H9 (cell line): ENCODE measurements at regions not wholly inside any gene's neighbourhood (a gene's known extent, or its start where the extent isn't known, plus 50 kb on each side); places are given as distances from the start of the nearest gene placed in this dataset.
"Not testable (repeated sequence)": the region's sequence is repeated elsewhere in the genome, so short reads cannot be mapped to it uniquely, and the experiment has no call there.

ENCODE experiments used
- DNase-seq: peaks from one replicate; pipeline ENCODE4 v3.0.0-alpha.2; 2017
- H2AFZ ChIP-seq: one replicate; pipeline ENCODE4 v1.6.1; 2013; ENCODE audit warnings: mild to moderate bottlenecking, low read length, control low read depth, moderate library complexity
- H2AK5ac ChIP-seq: 2 replicates; pipeline ENCODE4 v1.6.1; 2013; ENCODE audit warnings: low read length, control low read depth, mixed read lengths; ENCODE audit not compliant: insufficient read length
- H2BK120ac ChIP-seq: one replicate; pipeline ENCODE4 v1.6.1; 2013; ENCODE audit warnings: low read depth, mild to moderate bottlenecking, low read length, control low read depth, inconsistent platforms; ENCODE audit not compliant: poor library complexity, severe bottlenecking
- H2BK12ac ChIP-seq: 2 replicates; pipeline ENCODE4 v1.6.1; 2013; ENCODE audit warnings: low read length, control low read depth, mixed read lengths, low read depth; ENCODE audit not compliant: insufficient read length
- H2BK15ac ChIP-seq: 2 replicates; pipeline ENCODE4 v1.6.1; 2013; ENCODE audit warnings: low read depth, low read length, control low read depth
- H2BK20ac ChIP-seq: one replicate; pipeline ENCODE4 v1.6.1; 2013; ENCODE audit warnings: low read depth, mild to moderate bottlenecking, low read length, control low read depth, inconsistent platforms; ENCODE audit not compliant: poor library complexity, severe bottlenecking
- H2BK5ac ChIP-seq: 2 replicates; pipeline ENCODE4 v1.6.1; 2013; ENCODE audit warnings: low read length, control low read depth, mixed read lengths; ENCODE audit not compliant: insufficient read length
- H3K14ac ChIP-seq: 2 replicates; pipeline ENCODE4 v1.6.1; 2013; ENCODE audit warnings: low read length, control low read depth; ENCODE audit not compliant: insufficient read depth
- H3K18ac ChIP-seq: 2 replicates; pipeline ENCODE4 v1.6.1; 2013; ENCODE audit warnings: low read depth, mild to moderate bottlenecking, mixed read lengths, low read length, control low read depth; ENCODE audit not compliant: insufficient read length
- H3K23ac ChIP-seq: 2 replicates; pipeline ENCODE4 v1.6.1; 2013; ENCODE audit warnings: low read length, control low read depth, mixed read lengths, low read depth; ENCODE audit not compliant: insufficient read length
- H3K23me2 ChIP-seq: 2 replicates; pipeline ENCODE4 v1.6.1; 2013; ENCODE audit warnings: low read depth, mild to moderate bottlenecking, mixed read lengths, low read length, control low read depth; ENCODE audit not compliant: insufficient read length, poor library complexity, severe bottlenecking
- H3K27ac ChIP-seq: 2 replicates; pipeline ENCODE4 v1.5.1; 2013; ENCODE audit warnings: low read length, control low read depth, mixed read lengths, low read depth; ENCODE audit not compliant: insufficient read length
- H3K27me3 ChIP-seq: 2 replicates; pipeline ENCODE4 v1.6.1; 2013; ENCODE audit warnings: low read length, control low read depth, inconsistent platforms; ENCODE audit not compliant: insufficient read depth
- H3K4ac ChIP-seq: 2 replicates; pipeline ENCODE4 v1.6.1; 2013; ENCODE audit warnings: low read depth, mild to moderate bottlenecking, control low read depth, inconsistent platforms, low read length, moderate library complexity
- H3K4me1 ChIP-seq: 2 replicates; pipeline ENCODE4 v1.6.1; 2013; ENCODE audit warnings: low read length, control low read depth, inconsistent platforms; ENCODE audit not compliant: insufficient read depth
- H3K4me2 ChIP-seq: 2 replicates; pipeline ENCODE4 v1.6.1; 2013; ENCODE audit warnings: low read length, control low read depth, mixed read lengths; ENCODE audit not compliant: insufficient read length, insufficient read depth
- H3K56ac ChIP-seq: 2 replicates; pipeline ENCODE4 v1.6.1; 2013; ENCODE audit warnings: low read depth, mild to moderate bottlenecking, mixed read lengths, low read length, control low read depth; ENCODE audit not compliant: insufficient read length
- H3K79me1 ChIP-seq: 2 replicates; pipeline ENCODE4 v1.6.1; 2013; ENCODE audit warnings: low read depth, mild to moderate bottlenecking, moderate library complexity, low read length, control low read depth, inconsistent platforms; ENCODE audit not compliant: insufficient read depth, poor library complexity, severe bottlenecking
- H3K79me2 ChIP-seq: 2 replicates; pipeline ENCODE4 v1.6.1; 2013; ENCODE audit warnings: low read length, control low read depth, inconsistent platforms; ENCODE audit not compliant: insufficient read depth
- H3K9ac ChIP-seq: 2 replicates; pipeline ENCODE4 v1.6.1; 2013; ENCODE audit warnings: low read length, control low read depth, mixed read lengths; ENCODE audit not compliant: insufficient read length; ENCODE audit errors: extremely low read depth
- H3K9me3 ChIP-seq: one replicate; pipeline ENCODE4 v1.6.1; 2013; ENCODE audit warnings: low read depth, low read length, inconsistent platforms; ENCODE audit not compliant: control insufficient read depth
- H3T11ph ChIP-seq: one replicate; pipeline ENCODE4 v1.6.1; 2013; ENCODE audit warnings: mild to moderate bottlenecking, low read length, control low read depth, inconsistent platforms
- H4K20me1 ChIP-seq: one replicate; pipeline ENCODE4 v1.6.1; 2013; ENCODE audit not compliant: control insufficient read depth, insufficient read length, insufficient read depth
- H4K5ac ChIP-seq: 2 replicates; pipeline ENCODE4 v1.6.1; 2013; ENCODE audit warnings: low read depth, mild to moderate bottlenecking, mixed read lengths, low read length, control low read depth; ENCODE audit not compliant: insufficient read length
- H4K8ac ChIP-seq: replicated peaks from 2 replicates; pipeline ENCODE4 v1.6.1; 2013; ENCODE audit warnings: low read length, control low read depth, mixed read lengths, low read depth; ENCODE audit not compliant: insufficient read length
- H4K91ac ChIP-seq: 2 replicates; pipeline ENCODE4 v1.6.1; 2013; ENCODE audit warnings: low read depth, mild to moderate bottlenecking, moderate library complexity, mixed read lengths, low read length, control low read depth; ENCODE audit not compliant: insufficient read length
- H3K27ac Mint-ChIP-seq, 3 experiments: 2 replicates in 2 of 3; 3 replicates in 1 of 3; pipeline ENCODE4 v1.8.0; 2020 to 2021; ENCODE audit warnings: mixed read lengths in 3 of 3, mild to moderate bottlenecking in 1 of 3, moderate library complexity in 1 of 3
- H3K27me3 Mint-ChIP-seq: 2 replicates; pipeline ENCODE4 v1.8.0; 2021; ENCODE audit warnings: low read depth, mild to moderate bottlenecking, moderate library complexity, mixed read lengths
- H3K36me3 Mint-ChIP-seq, 3 experiments: 2 replicates in 2 of 3; 3 replicates in 1 of 3; pipeline ENCODE4 v1.8.0; 2020 to 2021; ENCODE audit warnings: low read depth in 3 of 3, mixed read lengths in 3 of 3; ENCODE audit not compliant: insufficient read depth in 1 of 3
- H3K4me1 Mint-ChIP-seq, 2 experiments: 2 replicates each; pipeline ENCODE4 v1.8.0; 2020; ENCODE audit warnings: mixed read lengths in 2 of 2
- H3K4me3 Mint-ChIP-seq, 2 experiments: 2 replicates in 1 of 2; 3 replicates in 1 of 2; pipeline ENCODE4 v1.8.0; 2020 to 2021; ENCODE audit warnings: mild to moderate bottlenecking in 2 of 2, mixed read lengths in 2 of 2, moderate library complexity in 1 of 2
- H3K9me3 Mint-ChIP-seq, 2 experiments: 2 replicates in 1 of 2; 3 replicates in 1 of 2; pipeline ENCODE4 v1.8.0; 2020; ENCODE audit warnings: mild to moderate bottlenecking in 2 of 2, mixed read lengths in 2 of 2, moderate library complexity in 1 of 2
- CTCF ChIP-seq: fragments of 200-600 bp; sonication (generic); conservative IDR thresholded peaks from 3 replicates; pipeline ENCODE4 v1.8.0; 2021; ENCODE audit warnings: antibody characterized with exemption, mild to moderate bottlenecking
- WGBS: extraction: QIAGEN DNeasy Blood & Tissue Kit; methylation state at CpG from one replicate; pipeline ENCODE4 v1.1.7; 2013; ENCODE audit warnings: missing lambda C conversion rate, low lambda C conversion rate, mixed read lengths; ENCODE audit not compliant: insufficient read length; ENCODE audit errors: extremely low coverage; 5-methylcytosine and 5-hydroxymethylcytosine counted together

DNA sequence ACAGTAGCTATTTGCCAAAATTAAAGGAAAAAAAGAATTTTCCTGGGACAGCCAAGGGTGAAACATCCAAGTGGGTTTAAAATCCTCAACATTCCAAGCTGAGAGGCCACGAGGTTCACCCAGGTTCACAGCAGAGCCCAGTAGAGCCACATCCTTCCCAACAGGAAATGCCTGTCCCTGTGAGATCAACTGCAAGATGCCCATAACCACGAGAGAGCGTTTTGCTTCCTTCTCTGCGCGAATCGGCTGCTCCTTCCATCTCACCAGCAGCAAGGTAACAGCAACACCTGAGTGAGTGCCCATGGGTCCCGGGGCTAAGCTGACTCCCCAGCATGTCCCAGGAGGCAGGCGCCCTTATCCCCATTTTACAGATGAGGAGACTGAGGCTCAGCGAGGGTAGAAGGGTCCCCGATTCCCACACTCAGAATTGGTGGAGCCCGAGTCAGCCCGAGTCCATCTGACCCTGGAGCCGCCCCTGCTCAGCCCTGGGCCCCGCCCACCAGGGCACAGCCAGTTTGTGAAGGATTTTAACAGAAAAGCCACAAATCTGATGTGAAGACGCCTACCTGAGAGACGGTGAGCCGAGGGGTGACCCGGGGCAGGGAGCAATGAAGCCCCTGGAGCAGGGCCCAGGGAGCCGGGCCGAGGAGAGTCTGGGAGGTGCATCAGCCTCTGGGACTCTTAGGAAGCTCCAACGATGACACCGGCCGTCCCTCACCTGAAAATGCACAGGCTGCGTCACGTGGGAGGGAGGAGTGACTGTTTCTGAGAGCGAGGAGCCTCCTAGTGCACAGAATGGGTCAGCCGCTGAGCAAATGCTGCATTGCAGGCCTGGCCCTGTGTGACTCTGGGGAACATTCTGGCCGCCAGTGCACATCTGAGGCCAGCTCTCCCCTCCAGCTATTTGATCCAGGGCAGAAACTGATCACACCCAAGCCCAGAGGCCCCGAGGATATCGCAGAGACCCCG is 236.9 kb upstream of the SFSWAP start:
- Histone ChIP-seq H2BK15ac (no peak overlapping the region), H3K4ac (no peak overlapping the region), H3K79me1 (no peaks in the 10 kb centered on the region), H4K91ac (no peak overlapping the region), H3K23me2 (no peaks in the 10 kb centered on the region), H3K9ac (no peak overlapping the region), H2BK12ac (no peak overlapping the region), H3K9me3 (no peaks in the 10 kb centered on the region), H4K5ac (no peak overlapping the region), H4K8ac (no peak overlapping the region), H3K18ac (no peak overlapping the region), H3K27ac (no peak overlapping the region), H2BK120ac (no peak overlapping the region), H3K14ac (no peak overlapping the region), H3K27me3 (no peaks in the 10 kb centered on the region), H4K20me1 (no peaks in the 10 kb centered on the region), H2AFZ (no peak overlapping the region), H3K79me2 (no peaks in the 10 kb centered on the region), H2AK5ac (no peak overlapping the region), H2BK20ac (no peak overlapping the region), H3K56ac (no peak overlapping the region), H3T11ph (no peak overlapping the region), H3K23ac (no peak overlapping the region), H3K4me2 (no peak overlapping the region), H3K4me1 (no peaks in the 10 kb centered on the region), H2BK5ac (no peak overlapping the region)
- TF ChIP-seq CTCF, result no peak
- Mint-ChIP-seq H3K27me3 (no peaks in the 10 kb centered on the region), H3K4me3 (no peak overlapping the region), H3K9me3 (no peaks in the 10 kb centered on the region), H3K4me1 (peaks cover 5 to 8% of the 10 kb centered on the region in 2 experiments), H3K36me3 (no peaks in the 10 kb centered on the region), H3K27ac (no peak overlapping the region)
- DNase-seq, result peak; percentile 81
- WGBS, result no CpG with 5 or more reads among the region's 31 CpGs

- H3K79me1 ChIP-seq, H3K27ac Mint-ChIP-seq, H3K23ac ChIP-seq, H3K4me2 ChIP-seq, H2BK15ac ChIP-seq, H4K91ac ChIP-seq, H3K27me3 ChIP-seq, H3K9me3 ChIP-seq, DNase-seq, H4K8ac ChIP-seq, H4K5ac ChIP-seq, H3K27me3 Mint-ChIP-seq, H3K4me3 Mint-ChIP-seq, H3K79me2 ChIP-seq, H3K14ac ChIP-seq, H2BK12ac ChIP-seq, H3K23me2 ChIP-seq, H3K36me3 Mint-ChIP-seq, H3K18ac ChIP-seq, H3K9ac ChIP-seq, H4K20me1 ChIP-seq, H2AFZ ChIP-seq, H2AK5ac ChIP-seq, H3T11ph ChIP-seq, H2BK120ac ChIP-seq, H3K56ac ChIP-seq, H2BK20ac ChIP-seq, H3K9me3 Mint-ChIP-seq, H3K27ac ChIP-seq, H3K4me1 Mint-ChIP-seq, H3K4me1 ChIP-seq, H2BK5ac ChIP-seq, H3K4ac ChIP-seq: not testable (repeated sequence)
- no CpG with 5 or more reads among the region's 19 CpGs for WGBS
Measured at GRCh38 chr12:131475012-131475411, 235.9 kb upstream of the SFSWAP start.
